ENCODE measurements at regions not wholly inside any gene's neighbourhood (a gene's known extent, or its start where the extent isn't known, plus 50 kb on each side); places are given as distances from the start of the nearest gene placed in this dataset.
"Not testable (repeated sequence)": the region's sequence is repeated elsewhere in the genome, so short reads cannot be mapped to it uniquely, and the experiment has no call there.

DNA sequence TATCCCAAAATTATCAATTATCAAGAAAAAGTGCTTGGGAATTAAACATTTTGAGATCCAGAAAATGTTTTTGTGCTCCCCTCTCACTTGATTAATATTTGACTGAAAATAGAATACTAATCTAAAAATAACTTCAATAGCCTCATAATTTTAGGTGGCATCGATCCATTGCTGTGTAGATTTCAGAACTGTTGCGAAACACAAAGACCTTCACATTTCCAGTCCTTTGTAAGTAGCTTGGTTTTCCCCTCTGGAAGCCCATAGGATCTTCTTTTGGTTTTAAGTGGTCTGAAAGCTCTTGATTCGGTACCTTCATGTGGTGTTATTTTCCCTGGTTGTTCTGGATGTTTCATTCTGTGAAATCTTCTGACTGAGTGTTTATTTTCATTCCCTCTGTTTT, 176.5 kb downstream of the NUFIP1 start:
- no peak for DNase-seq

DNA sequence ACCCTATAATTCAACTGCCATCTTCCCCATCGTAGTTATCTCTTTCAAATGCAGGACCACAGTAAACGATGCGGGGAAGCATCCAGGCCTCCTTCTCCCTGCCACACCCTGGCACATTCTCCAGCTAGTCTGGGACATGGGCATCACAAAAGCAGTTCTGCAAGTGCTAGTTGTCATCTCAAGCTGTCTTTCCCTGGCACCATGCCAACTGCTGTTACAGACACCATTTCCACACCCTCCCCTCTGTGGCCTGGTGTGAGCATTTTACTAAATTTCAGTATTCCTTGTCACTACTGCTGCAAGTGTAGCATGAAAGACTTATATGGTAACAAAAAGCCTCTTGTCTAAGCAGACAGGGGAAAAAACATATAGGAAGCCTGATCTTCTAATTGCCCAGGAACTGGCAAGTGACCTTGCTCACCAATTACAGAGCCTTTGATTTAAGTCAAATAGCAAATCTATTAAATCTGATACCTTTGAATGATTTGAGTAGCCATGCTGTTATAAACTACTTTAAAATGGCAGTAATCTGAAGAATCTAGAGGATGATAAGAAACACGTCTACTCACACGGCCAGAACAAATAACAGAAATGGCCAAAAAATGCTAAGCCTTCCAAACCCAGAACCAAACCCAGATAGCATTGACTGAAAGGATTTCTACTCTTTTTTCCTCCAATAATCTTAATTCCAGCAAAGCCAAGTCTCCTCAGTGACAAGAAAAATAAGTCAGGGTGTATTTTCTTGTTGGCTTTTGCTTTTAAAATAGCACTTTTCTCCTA, 179.0 kb downstream of the NUFIP1 start:
- DNase-seq = peak in 2 of 3 donors; percentile 16 to 25

DNA sequence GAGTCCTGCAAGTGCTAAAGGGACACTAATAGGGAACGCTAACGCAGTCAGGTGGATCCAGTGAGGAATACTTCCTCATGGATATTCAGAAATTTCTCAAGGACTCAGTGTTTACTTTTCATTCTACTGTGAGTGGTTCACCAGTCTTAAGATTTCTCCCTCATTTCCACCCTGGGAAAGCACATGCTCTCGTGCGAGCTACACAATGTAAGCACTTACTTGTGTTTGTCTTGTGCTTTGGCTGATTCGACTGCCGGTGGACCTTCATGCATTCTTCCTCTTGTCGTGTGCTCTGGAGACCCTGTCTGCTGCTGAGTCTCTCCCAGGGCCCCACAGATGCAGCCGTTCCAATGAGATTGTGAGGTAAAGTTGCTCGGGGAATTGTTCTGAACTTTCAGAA, 180.1 kb downstream of the NUFIP1 start:
- DNase-seq = no peak

DNA sequence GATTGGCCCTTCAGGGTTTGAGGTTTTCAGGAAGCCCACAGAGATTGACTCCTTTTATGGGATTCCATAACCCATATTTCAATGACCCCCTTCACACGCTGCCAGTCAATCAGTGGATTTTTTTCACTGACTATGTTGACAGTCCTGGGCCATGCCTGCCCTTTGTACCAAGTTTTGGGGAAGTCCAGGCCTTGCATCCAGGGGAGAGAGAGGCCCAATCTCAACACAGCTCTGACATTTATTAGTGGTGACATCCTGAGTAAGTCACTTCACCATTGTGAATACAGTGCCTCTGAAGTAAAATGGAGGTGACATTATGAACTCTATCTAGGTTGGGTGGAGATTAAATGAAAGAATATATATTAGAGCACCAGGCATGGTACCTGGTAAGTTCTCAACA, 181.1 kb downstream of the NUFIP1 start:
- DNase-seq = peak; percentile 34 to 52 (median 39)

DNA sequence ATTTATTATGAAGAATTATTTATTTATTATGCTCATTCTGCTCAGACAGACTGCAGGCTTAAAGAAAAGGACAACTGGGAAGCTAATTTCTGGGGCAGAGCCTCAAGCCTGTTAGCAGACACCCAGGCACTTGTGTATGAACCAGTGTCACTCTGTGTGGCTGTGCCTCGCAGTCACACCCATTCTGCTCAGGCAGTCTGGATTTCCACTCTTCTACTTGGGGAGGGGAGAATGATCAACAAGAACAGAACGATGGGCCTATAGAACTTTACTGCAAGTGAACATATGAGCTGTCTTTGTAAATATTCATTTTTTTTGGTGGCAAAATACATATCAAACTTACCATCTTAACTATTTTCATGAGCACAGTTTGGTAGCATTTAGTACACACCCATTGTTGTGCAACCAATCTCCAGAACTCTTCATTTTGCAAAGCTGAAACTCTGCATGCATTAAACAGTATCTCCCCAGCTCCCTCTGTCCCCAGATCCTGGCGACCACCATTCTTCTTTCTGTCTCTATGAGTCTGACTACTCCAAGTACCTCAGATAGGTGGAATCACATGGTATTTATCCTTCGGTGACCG, 181.7 kb downstream of the NUFIP1 start:
- DNase-seq = no peak

DNA sequence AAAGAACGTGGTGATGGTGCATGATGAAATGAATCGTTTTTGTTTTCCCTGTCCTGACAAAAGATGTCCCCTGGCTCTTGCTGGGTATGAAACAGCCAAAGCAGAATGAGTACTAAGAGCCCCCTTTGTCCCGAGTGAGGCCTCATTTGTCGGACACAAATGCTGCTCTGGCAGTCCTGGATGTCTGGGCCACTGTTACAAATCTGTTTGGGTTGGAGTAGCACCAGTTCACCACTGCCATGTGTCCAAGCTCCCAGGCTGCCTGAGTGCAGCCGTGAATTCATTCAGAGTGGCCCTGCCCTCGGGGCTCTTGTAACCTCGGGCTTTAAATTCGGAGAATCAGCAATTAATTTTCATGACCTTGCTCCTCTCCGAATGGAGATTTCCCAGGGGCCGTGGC, 182.4 kb downstream of the NUFIP1 start:
- DNase-seq = no peak

DNA sequence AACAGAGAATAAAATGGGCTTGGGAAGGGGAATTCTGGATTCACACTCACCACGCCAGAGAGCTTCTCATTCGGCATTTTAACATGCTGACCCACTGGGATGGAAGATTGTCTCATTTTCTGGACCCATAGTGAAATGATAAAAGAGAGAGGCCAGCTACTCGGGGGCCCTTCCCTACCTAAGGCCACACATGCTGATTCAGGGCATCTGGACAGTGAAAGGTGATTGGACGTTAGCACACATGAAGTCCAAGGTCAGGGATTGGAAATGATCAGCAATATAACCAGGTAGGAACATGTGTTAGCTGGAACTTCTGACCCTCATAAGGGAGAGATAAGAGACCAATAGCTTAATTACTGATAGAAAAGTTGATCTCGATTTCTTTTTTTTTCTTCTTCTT, 183.7 kb downstream of the NUFIP1 start:
- DNase-seq = no peak

DNA sequence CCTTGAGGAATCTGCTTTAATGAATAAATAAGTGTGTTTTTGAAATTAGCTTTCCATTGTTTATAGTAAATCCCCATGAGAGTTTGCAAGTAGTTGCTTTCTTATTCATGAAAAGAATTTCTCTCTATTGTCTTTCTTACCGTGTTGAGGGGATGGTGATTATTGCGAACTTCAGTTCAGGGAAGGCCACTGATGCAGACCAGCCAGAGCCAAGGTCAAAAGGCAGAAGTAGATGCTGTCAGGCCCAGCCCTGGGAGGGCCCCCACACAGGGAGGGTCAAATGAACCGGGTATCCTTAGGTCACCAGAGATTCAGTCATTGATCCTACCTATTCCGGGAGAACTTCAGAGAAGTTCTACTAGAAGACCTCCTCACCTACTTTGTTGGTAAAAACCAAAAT, 185.9 kb downstream of the NUFIP1 start:
- peak in 1 of 3 donors; percentile 18 for DNase-seq

DNA sequence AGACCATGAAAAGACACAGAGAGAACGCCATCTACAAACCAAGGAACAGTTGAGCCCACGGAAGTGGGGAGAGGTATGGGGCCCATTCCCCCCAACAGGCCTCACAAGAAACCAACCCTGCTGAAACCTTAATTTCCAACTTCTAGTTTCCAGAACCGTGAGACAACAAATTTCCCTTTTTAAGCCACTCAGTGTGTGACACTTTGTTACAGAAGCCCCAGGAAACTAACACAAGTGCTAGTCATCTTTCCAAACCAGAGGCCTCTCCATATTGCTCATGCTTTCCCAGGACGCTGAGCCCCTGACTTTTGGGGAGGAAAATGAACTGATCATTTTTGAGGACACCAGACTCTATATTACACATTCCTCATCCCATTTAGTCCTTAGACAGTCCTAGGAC, 186.8 kb downstream of the NUFIP1 start:
- peak; percentile 64 to 80 (median 80) for DNase-seq

DNA sequence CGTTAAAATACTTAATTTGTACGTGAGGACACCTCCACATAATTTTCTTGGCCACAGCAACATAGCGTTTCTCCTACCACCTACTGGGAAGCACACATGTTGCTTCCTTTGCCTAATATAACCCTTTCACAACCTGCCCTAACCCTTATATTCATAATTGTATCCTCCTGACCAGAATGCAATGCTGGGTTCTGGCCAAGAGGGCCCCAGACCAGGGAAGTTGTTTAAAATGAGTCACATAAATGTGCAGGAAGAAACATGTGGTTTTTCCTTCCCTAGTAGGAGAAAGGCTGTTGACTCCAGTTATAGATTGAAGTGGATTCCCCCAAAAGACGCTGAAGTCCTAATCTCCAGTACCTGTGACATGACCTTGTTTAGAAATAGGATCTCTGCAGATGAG, 187.3 kb downstream of the NUFIP1 start:
- peak; percentile 81 to 85 (median 81) for DNase-seq

DNA sequence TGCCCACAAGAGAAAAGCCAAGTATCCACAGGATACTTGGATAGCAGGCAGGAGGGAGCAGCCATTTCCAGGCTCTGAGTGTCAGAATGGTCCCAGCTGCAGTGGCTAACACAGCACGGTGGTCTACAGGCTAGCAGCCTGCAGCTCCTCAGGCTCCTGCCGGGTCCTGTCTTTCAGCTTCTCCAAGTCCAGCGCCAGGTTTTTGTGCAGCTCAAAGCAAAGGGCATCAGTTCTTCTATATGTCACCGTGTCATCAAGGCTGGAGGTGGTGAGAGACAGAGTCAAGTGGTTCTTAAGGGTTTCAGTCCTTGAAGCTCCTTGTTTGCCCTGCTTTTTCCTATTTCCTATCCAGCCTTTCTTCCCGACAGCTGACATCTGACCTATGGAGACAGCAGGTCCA, 188.6 kb downstream of the NUFIP1 start:
- DNase-seq = no peak

DNA sequence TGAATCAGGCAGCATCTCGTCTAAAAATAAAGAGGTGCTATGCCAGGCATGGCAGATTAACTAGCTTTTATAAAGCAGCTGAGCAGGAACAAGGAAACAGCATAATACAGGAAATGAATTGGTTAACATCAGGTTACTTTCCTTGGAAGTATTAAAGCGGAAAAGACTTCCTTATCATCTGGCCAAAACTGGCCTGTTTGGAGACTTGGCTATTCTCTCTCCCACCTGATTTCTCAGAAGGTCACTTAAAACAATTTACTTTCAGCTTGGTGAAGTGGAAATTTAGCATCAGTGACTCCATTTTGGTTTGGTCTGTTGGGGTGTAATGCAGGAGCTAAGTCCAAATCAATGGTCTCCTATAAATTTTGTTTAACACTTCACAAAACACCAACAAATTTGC, 191.6 kb downstream of the NUFIP1 start:
- no peak for DNase-seq

DNA sequence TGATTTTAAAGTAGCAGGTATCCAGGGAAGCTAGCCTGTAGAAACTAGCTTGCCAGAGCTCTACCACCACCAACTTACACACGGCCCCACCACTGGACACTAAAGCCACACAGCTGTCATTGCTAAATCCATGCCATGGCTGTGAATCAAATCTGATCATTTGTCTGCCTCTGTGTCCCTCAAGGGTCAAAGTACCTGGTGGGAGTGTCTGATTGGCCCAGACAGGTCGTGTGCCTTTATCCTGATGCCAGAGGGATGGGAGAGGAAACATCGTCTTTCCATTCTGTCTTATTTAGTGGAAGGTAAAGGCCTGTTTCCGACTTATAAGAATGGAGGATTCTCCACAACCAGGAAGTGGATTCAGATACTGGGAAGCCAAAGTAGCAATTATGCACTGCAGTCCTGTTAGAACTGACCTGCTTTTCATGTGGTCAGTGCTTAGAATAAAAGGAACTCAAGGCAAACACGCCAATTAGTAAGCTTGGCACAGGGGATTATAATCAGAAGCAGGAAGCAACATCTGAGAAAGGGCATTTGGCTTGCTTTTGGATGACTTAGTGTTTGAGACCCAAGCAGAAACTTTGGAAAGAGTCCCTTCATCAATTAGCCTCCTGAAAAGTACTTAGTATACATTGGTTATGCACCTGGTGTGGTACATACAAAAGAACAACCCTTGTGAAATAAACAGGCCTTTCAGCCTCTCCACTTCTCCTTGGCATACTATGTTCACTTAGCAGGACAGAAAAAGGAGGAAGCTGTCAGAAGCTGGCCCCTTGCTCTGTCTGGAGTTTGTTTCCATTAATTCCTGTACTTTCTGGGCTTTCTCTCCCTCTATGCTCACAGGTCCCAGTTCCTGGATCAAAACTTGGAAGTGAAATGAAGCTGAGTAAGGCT, 192.4 kb downstream of the NUFIP1 start:
- DNase-seq = peak in 2 of 3 donors; percentile 36 to 38

DNA sequence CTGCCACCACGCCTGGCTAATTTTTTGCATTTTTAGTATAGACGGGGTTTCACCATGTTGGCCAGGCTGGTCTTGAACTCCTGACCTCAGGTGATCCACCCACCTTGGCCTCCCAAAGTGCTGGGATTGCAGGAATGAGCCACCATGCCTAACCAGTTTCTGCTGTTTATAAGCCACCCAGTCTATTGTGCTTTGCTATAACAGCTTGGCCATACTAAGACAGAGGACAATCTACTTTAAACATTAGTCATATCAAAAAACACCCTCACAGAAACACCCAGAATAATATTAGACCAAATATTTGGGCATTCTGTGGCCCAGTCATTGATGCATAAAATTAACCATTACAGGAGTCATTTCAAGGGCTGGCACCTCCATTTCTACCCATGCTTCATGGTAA, 193.2 kb downstream of the NUFIP1 start:
- not testable (repeated sequence) for DNase-seq

DNA sequence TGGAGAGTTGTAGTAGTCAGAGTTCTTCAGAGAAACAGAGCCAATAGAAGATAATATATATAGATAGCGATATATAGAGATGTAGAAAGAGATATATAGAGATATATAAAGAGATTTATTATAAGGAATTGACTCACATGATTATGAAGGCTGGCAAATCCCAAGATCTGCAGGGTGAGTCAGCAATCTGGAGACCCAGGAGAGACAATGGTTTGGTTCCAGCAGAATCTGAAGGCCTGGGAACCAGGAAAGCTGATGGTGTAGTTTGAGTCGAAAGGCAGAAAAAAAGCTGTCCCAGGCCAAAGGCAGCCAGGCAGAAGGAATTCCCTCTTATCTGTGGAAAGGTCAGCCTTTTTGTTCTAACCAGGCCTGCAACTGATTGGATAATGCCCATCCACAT, 194.1 kb downstream of the NUFIP1 start:
- no peak for DNase-seq

DNA sequence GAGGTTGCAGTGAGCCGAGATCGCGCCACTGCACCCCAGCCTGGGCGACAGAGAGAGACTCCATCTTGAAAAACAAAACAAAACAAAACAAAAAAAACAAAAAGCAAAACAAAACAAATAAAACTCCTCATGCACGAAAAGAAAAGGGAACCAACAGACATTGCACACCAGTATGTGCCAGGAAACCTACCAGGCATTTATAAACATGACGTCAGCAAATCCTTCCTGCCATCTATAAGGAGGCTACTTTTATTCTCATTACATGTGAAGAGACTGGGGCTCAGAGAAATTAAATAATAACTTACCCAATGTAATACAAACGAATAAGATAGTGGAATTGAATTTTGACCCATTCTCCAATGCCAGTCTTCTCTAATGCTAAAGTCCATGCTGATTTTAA, 197.2 kb downstream of the NUFIP1 start:
- peak; percentile 48 to 64 (median 57) for DNase-seq

DNA sequence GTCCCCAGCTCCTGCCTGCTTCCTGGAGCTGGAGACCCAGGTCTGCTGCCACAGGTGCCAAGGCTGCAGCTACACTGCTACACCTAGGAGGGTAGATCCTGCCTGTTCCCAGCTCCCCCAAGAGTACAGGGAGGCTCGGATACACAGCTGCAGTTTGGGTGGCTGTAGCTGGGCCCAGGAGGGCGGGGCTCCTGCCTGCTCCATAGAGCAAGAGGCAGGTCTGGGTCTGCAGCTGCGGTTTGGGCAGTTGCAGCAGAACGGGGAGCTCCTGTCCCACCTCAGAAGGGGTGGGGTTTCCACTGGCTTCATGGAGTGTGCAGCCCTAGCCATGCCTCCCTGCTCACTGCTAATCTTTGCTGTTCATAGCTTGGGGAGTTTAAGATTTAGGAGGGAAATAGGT, 199.0 kb downstream of the NUFIP1 start:
- no peak for DNase-seq

DNA sequence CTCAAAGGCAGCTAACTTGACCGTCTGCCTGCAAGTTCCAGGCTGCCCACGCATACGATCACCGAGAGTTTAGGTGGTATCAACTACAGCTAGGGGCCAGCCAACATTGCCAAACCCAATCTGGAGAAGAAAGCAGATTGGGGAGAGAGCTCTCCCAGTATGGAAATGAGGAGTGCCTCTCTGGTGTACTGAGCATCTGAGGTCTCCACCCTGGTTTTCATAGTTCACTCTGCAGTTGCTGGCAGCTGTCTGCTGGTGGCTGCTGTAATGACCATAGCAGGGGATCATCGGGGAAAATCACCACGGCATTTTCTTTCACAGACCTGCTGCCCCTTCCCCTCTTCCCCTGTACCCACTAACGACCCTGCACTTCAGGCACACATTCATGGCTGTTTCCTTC, 201.7 kb downstream of the NUFIP1 start:
- no peak for DNase-seq

DNA sequence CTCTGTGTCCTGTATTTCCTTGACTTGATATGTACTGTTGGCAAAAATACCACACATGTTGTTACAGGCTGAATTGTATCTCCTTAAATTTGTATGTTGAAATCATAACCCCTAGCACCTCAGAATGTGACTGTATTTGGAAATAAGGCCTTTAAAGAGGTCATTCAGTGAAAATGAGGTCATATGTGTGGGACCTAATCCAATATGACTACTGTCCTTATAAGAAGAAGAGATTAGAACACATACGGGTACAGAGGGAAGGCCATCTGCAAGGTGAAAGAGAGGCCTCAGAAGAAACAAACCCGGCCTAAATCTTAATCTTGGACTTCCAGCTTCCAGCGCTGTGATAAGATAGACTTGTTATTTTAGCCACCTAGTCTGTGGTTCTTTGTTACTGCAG, 202.5 kb downstream of the NUFIP1 start:
- DNase-seq = peak in 2 of 3 donors; percentile 38 to 44

DNA sequence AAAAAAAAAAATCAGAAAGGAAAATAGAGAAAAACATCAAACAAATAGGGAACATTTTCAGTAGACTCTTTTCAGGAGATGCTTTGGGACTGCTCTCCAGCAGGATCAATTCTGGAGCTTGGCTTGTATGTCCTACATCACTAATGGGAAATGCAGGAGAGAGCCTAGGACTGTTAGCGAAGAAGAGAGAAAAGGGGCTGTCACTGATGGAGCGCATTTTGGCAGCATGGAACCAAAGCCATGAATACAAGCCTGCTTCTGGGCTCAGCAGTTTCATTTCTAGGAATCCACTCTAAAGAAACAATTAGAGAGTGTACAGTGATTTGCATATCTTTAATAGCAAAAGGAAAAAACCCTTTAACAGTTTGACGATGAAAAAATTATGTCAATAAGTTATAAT, 203.9 kb downstream of the NUFIP1 start:
- no peak for DNase-seq

DNA sequence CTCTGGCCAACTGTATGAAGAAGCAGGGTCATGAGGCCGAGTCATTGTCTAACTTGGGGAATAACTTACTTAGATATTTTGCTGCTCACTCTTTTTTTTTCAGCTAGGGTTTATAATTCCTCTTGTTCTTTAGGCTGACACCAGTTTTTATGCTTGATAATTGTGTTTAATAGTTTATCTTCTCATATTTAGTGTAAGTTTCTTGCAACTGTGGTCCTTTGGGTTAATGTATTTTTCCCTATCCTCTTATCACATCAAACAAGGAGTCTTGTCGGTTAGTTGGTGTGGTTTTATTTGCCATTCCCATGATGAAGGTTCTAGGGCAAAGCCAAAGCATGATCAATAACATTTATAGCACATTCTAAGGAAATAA, 204.6 kb downstream of the NUFIP1 start:
- no peak for DNase-seq

DNA sequence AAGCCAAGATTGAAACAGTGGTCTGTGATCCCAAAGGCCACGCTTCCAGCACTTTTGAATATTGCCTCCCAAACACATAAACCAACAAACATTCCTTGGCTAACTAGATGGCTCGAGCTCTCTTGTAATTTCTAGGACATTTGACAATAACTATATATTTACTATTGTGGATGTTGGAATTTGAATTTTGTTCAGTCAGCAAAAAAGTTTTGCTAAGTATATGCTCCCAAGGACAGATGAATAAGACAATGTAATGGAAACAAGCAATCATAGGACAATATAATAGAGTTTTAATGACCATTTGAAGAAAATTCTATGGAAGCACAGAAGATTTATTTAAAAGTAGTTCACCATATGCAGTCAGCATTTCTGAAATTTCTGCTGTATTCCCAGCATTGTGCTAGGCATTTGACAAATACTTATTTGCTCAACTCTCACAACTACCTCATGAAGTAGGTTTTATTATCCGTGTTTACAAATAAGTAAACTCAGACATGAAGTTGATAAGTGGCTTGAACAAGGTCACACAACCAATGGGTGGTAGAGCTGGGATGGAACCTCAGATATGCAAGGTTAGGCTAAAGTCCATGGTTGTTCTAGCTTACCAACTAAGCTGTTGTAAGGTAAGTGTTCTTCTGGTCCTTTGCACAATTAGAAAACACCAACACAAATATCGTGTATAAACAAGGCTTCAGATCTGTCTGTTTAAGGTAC, 205.1 kb downstream of the NUFIP1 start:
- no peak for DNase-seq
